ENCODE measurements at regions not wholly inside any gene's neighbourhood (a gene's known extent, or its start where the extent isn't known, plus 50 kb on each side); places are given as distances from the start of the nearest gene placed in this dataset.

DNA sequence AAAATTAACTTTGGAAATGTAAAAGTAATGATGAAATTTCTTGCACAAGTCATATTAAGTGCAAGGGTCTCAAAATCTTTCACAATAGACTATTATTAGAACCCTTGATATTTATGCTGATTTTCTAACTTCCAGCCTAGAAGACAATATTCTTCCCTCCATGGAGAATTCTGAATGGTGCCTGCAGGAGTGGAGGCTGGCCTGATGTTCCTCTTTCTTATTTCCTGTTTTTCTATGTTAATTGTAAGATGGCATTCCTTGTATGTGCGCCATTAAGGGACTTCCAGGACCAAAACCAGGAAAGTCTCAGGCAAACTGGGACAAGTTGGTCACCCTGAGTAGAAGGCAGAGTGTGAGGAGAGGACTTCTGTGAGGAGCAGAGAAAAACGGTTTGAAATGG is 294.9 kb downstream of the DLEU7 start:
- DNase-seq (ENCODE audit: low read depth in 3 of 3, low spot score in 1 of 3) = no peak

DNA sequence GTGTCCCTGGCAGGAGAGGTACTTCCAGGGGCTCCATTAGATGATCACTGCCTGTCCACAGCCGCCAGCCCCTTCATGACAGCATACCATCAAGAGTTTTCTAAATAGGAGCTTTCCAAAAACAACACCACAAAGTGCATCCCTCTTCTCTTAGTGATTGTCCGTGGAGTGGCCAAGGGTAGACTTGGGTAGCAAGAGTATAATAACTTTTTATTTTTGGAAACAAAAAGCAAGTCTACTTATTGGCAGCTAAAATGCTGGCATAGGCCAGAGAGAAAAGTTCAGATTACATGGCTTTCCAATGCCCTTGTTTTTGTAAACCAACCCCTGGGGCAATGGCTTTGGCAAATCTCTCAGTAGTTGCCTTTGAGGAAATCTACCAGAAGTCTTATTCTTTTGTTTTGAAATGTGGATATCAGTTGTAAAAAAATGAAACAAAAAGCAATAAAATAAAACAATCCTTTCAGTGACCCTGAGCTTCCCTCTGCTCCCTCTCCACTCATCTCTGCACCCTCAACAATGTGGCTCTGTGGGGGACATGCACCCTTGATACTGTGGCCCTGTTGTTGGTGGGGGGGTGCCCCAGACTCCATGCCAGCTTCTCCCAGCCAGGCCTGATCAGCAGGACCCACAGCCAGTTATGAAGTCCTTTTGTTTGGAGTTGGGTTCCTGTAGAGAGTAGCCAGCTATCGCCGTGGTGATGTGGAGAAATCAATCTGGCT is 294.1 kb downstream of the DLEU7 start:
- no peak for DNase-seq (ENCODE audit: low read depth in 3 of 3, low spot score in 1 of 3)

DNA sequence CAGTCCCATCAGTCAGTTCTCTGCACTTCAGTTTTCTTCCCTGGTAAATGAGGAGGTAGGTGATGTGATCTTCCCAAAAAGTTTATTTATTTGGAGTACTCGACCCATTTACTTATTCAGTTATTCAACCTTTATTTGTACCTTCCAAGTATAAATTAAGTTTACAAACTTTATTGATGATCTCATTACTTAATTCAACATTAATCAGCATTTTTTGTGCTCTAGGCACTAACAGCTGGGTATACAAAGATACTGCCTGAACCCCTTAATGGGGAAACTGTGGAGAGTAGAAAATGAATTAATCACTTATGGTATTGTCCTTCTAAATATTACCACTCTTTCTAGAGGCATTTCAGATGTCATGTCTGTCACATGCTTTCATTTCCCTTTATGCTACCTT is 293.3 kb downstream of the DLEU7 start:
- DNase-seq (ENCODE audit: low read depth in 3 of 3, low spot score in 1 of 3) = no peak

DNA sequence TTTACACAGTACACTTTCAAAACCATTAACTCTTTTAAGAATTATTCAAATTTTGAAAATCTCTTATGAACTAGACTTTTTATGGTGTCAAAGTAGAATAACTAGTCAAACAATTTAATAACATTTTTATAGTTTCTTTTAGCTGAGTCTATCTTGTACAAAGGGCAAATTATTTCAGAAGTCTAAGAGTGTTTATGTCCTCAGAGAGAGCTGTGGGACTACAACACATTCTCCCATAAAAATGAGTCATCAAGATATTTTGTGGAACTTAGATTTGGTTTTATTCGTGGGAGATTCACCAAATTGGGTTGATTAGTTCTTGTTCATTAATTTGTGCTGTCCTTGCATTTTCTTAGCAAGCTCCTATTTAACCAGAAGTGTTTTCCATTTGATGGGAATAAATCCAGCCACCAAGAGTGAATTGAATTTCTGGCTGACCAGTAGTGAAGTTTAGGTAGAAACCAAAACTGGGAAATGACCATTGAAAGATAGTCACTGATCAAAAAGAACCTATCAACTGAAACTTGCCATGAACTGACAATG is 291.0 kb downstream of the DLEU7 start:
- no peak for DNase-seq (ENCODE audit: low read depth in 3 of 3, low spot score in 1 of 3)

DNA sequence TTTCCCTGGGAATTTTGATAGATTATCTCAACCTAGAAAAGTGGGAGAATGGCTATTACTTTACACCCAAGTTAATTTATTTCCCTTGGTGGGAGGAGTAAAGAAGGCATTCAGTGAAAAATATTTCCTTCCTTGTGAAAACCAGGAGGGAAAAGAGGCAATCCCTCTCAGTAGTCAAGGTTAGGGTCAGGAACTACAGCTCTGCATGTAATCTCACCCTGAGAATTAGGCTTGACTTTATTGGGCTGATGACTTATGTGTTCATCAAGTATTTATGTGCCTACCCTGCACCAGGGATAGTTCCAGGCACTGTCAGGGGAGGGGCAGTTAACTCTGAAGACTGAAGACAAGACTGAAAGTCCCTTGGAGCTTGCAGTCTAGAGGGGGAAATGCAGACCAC is 281.8 kb downstream of the DLEU7 start:
- DNase-seq (ENCODE audit: low read depth in 3 of 3, low spot score in 1 of 3) = no peak

DNA sequence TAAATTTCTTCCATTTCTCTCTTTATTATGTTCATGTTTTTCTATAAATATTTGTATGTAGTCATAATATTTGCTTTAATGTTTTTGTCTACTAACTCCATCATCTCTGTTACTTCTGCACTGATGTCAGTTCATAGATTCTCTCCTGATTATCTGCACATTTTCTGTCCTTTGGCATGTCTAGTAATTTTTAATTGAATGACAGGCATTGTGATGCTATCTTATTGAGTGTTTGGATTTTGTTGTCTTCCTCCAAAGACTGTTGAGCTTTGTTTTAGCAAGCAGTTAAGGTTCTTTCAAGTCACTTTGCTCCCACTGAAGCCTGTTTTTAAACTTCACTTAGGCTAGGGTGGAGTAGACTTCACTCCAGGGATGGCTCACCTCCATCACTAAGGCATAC is 276.8 kb downstream of the DLEU7 start:
- DNase-seq (ENCODE audit: low read depth in 3 of 3, low spot score in 1 of 3) = no peak

DNA sequence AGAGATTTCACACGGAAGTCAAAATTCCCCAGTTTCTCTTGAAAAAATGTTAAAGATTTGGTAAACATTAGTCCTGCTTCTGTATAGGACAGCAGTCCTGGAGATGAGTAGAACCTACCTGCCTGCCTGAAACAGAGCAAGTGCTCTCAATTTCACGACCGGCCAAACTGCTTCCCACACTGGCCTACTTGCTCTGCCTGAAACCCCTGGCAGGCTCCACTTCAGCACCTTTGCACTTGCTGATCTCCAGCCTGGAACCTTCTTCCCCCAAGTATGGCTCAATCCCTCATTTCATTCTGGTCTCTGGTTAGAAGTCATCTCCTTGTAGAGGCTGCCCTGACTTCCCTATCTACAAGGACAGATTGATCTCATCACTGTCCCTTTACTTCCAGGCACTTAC is 271.4 kb downstream of the DLEU7 start:
- no peak for DNase-seq (ENCODE audit: low read depth in 3 of 3, low spot score in 1 of 3)

DNA sequence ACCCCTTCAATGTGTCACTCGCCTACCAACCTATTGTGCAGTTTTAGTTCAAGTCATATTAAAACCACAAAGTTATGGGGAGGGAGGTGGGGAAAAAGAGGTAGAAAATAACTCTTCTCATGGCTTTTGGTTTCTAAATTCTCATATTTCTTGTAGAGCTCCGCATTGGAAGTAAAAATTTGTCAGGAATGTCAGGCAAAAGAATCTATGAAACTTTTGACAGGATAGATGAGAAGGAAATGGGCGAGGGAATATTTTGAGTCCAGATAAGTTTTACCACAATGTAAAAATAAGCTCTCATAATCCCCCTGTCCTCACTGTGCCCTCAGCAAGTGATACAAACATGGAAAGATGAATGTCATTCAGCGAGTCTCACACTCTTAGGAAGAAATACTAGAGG is 270.4 kb downstream of the DLEU7 start:
- DNase-seq (ENCODE audit: low read depth in 3 of 3, low spot score in 1 of 3) = no peak

DNA sequence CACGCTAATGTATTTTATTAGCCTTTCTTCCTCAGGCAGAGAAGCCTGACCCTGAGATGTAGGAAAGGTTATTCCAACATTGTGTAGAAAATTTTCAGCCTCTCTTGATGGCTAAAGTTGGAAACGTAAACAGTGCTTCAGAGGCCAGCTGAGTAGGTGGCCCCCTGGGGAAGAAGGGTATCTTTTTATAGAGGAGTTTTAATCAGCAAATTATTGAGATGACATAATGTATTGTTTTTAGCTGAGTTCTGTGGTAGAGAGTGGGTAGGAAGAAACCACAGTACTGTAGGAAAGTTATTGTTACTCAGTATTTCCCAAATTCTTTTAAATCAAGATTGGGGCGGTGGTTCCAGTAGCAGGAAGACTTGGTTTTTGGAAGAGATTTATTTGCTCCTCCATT is 268.8 kb downstream of the DLEU7 start:
- DNase-seq (ENCODE audit: low read depth in 3 of 3, low spot score in 1 of 3) = no peak

DNA sequence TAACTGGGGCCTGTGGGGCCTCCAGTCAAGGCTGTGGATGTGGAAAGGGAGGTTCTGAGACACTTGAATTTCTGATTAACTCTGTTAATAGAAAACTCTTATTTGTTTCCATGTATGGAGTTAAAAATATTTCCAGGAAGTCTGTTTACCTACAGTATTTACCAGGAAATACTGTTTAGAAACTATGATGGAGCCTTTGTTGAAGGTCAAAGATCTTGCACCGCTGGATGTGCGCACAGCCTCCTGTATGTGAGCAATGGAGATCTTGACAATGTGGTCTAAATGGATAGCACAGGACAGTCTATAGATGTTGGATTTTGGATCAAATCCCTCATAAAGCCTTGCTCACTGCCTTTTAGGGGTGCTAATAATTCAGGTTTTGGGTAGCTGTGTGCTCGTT is 268.4 kb downstream of the DLEU7 start:
- no peak for DNase-seq (ENCODE audit: low read depth in 3 of 3, low spot score in 1 of 3)

DNA sequence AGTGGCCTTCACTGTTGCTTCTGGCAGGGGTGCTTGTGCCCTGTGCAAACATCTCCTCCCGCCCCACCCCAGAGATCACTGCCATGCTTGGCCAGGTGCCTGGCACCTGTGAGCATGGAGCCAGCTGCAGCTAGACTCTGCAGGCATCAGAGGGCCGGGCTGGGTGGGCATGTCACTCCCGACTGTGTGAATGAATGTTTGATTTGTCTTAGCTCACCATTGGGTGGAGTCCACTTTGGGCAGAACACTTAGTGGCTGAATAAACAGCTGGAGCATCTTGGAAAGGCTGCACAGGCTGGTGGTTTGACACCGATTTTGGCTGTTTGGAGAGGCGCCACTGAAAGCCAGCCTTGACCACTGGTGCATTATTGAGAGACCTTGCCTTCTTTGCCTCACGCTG is 267.3 kb downstream of the DLEU7 start:
- DNase-seq (ENCODE audit: low read depth in 3 of 3, low spot score in 1 of 3) = no peak

DNA sequence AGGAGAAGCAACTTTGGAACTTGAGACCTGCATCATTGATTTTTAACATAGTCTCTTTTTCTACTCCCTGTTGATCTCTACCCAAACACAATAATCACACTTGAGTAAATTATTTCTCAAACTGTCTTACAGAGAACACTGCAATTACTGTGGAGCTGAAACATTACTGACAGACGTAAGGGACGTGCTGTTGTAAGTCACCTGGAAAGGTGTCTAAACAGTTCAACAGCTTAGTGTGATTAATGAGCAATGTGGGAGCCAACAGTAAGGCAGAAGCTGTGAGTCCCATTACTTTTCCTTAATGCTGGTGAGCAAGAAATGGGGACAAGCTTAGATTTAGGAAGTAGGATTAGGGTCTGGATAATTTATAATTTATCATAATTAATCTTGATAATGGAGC is 265.7 kb downstream of the DLEU7 start:
- no peak for DNase-seq (ENCODE audit: low read depth in 3 of 3, low spot score in 1 of 3)

DNA sequence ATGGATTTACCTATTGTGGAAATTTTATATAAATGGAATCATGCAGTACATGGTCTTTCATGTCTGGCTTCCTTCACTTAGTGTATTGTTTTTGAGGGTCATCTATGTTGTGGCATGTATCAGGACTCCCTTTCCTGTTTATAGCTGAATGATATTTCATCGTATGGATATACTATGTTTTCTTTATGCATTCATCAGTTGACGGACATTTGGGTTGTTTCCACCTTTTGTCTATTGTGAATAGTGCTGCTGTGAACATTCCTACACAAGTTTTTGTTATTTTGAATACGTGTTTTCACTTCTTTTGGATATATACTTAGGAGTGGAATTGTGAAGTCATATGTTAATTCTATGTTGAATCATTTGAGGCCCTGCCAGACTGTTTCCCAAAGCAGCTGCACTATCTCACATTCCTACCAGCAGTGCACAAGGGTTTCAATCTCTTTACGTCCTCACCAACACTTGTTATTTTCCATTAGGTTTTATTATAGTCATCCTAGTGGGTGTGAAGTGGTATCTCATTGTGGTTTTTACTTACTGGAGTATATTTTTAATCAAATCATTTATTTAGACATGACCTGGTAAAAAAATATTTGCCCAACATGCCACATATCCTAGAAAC is 262.7 kb downstream of the DLEU7 start:
- DNase-seq (ENCODE audit: low read depth in 3 of 3, low spot score in 1 of 3) = no peak

DNA sequence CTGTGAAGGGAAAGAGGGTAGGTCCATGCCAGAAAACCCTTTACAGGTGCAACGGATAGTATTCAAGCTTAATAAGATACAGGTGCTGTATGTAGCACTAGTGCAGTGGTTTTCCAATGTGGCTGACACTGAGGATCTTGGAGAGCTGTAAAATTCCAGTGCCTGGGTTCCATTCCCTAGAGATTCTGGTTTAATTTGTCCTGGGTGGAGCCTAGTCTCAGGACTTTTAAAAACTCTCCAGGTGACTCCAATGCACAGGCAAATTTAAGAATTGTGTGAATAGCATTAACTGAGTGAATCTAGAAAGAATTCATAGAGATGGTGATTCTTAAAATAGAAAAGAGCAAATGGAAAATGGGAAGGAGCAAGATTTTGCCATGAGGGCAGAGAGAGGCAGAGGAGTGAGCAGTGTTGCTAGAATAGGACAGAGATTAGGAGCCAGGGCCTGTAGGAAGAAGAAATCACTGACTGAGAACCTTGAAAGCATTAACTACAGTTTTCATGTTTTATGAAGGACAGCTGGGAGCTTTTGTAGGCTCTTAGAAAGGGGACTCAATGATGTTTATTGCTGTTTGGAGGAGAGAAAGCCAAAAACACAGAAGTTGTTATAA is 261.8 kb downstream of the DLEU7 start:
- no peak for DNase-seq (ENCODE audit: low read depth in 3 of 3, low spot score in 1 of 3)

DNA sequence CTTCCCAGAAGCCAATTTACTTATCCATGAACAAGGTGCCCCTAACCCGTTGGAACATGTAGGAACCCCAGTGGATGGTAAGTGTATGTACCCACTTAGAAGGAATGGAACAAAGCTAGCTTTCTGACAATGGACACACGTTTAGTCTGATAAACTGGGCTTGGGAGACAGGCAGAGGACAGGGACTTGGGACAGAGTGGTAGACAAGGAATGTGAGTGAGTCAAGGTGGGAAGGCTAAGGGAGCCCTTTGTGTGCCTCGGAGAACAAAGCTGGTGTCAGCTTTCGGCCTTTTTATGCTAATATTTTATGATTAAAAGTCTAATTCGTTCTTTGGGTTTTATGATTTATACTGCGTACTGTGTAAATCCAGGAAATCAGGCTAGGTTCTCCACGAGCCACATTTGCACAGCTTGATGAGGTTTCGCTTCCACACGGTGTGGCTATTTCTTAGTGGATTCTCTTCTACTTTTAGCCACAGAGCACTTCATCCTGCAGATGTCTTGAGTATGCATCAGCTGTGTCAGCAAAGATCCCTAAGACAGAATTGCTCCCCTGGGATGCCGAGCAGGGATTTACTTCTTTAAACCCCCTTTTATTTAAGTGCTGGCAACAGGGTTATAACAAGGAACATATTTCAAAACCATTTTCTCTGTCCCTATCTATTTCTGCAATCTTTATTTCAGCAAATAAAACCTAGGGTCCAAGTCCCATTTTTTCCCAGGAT is 258.5 kb downstream of the DLEU7 start:
- DNase-seq (ENCODE audit: low read depth in 3 of 3, low spot score in 1 of 3) = no peak

DNA sequence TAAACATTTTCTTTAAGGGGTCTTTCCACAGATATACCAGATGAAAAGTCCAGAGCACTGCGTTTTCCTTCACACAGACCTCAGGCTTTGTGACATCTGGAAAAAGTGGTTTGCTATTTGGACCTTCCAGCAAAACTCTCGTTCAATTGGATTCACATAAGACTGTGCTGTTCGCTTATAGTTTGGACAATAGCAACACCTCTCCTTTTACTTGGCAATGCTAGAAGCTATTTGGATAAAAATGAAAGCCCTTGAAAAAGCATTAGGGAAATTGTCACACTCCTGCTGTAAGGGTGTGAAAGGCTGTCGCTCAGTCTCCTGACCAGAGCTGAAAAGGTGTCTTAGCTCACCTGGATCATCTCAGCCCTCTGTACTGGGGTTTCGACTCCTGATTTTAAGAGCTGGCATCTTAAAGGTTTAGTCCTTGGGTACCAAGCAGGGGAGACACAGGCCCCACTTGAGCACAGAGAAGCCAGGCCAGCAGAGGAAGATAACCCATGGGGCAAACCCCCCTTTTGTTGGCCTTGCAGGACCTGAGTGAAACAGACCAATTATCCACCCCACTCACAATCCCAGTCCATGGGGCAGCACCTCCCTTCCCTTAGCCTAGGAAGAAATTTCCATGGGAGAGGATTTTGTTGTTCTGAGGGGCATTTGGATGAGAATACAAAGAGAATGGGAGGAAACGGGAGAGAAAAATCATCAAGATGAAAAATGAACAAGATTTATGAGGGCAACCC is 257.6 kb downstream of the DLEU7 start:
- no peak for DNase-seq (ENCODE audit: low read depth in 3 of 3, low spot score in 1 of 3)

DNA sequence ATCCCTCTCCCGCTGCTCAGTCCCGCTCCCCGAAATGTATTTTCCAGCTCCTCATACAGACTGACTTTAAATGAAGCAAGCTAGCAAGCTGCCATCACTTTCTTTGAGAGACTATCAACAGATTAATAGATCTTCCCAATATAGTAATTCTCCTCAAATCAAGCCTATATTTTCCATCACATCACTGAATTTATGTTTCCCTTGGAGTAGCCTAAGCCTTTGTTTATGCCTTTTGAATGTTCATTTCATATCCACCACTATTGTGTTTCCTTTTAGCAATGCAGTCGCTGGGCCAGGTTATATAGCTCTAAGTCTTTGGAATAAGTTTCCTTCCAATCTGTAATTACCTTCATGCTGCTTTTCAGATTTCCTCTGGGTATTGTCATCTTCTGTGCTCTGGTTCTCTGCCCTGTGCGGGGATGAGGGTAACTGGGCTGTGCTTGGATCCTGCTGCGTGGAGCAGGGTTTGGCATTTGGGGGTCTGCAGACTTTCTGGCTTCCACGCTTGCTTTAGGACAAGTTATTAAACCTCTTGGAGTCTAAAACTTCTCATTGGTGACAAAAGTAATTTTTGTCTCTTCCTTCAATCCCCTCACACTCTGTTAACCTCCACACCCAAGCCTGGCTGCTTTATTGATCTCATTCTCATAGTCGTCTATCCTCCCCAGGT is 256.9 kb downstream of the DLEU7 start:
- no peak for DNase-seq (ENCODE audit: low read depth in 3 of 3, low spot score in 1 of 3)

DNA sequence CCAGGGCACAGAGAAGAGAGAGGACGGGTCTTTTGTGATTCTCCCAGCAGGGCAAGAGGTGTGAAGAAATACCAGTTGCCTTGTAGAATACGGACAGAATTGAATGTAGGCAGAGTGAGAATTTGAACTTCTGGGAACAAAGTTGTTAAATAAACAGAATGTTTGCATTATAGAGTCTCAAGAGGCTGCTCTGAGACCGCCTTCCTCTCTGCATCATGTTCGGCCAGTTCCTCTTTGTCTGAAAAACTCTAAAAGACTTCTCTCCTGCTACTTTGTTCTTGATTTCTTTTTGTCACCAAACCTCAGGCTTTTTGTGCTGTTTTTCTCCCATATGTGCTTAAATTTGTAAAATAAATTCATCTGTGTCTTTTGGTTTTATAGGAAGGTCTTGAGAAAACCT is 256.4 kb downstream of the DLEU7 start:
- DNase-seq (ENCODE audit: low read depth in 3 of 3, low spot score in 1 of 3) = no peak

DNA sequence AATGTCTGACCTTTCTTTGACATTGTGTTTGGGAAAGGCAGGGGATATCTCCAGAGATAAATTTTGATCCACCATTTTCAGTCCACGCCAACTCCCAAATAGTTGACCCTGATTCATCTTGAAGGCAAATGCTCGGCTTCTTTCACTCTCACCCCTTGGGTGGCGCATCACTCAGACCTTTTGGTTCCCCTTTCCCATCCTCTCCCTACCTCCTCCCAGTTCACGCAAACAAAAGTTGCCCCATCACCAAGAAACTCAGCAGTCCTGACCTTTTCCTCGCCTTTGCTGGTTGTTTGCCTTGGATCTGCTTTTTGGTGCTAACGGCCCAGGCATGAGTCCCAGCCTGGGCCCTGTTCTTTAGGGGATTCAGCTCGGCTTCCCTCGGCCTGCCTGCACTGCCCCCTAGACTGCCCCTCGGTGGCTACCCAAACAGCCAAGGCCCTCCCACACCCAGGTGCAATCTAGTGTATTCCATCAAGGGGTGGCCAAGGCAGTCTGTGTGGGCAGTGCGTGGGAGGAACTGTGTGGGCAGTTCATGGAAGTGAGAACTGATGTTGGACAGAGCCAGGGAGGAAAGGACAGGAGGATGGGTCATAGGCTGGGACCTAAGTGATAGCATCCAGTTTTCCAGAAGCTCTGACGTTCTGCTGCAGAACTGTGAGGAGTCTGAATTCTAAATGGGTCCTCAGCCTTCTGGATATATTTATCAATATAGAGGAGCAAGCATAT is 255.7 kb downstream of the DLEU7 start:
- DNase-seq (ENCODE audit: low read depth in 3 of 3, low spot score in 1 of 3) = no peak

All from stimulated activated CD4-positive, alpha-beta T cell treated with anti-CD3 and anti-CD28 coated beads, TNF-alpha, amount 100 ng/mL, for 1 hour (primary cell).